Esophagus mucosa (tissue), 1 donor: ENCODE measurements at regions not wholly inside any gene's neighbourhood (a gene's known extent, or its start where the extent isn't known, plus 50 kb on each side); places are given as distances from the start of the nearest gene placed in this dataset.
"Not testable (repeated sequence)": the region's sequence is repeated elsewhere in the genome, so short reads cannot be mapped to it uniquely, and the experiment has no call there.

ENCODE experiments used
- ATAC-seq: fragments of 200-7000 bp; cut with Tn5 transposase; one replicate; pipeline ENCODE4 v1.9.1; 2020
- donor health status: DM: yes; HTN: yes; CAD: no.

- ATAC-seq, result no peak
Observed at GRCh38 chr3:137820366-137820765, 56.3 kb downstream of the SOX14 start.

GRCh38 chr3:137835096-137835495 lies 71.0 kb downstream of the SOX14 start:
- no peak for ATAC-seq

- no peak for ATAC-seq
Observed at GRCh38 chr3:137845194-137845593, 81.1 kb downstream of the SOX14 start.

- no peak for ATAC-seq
Observed at GRCh38 chr3:137845666-137846065, 81.6 kb downstream of the SOX14 start.

GRCh38 chr3:137852391-137852830 lies 88.3 kb downstream of the SOX14 start:
- no peak for ATAC-seq

- ATAC-seq, result no peak
Observed at GRCh38 chr3:137854533-137855261, 90.6 kb downstream of the SOX14 start.

- no peak for ATAC-seq
Observed at GRCh38 chr3:137866001-137866400, 101.9 kb downstream of the SOX14 start.

GRCh38 chr3:137866933-137867332 lies 102.8 kb downstream of the SOX14 start:
- peak; percentile 90 for ATAC-seq

GRCh38 chr3:137867611-137868010 lies 103.5 kb downstream of the SOX14 start:
- no peak for ATAC-seq

- ATAC-seq, result no peak
Observed at GRCh38 chr3:137869022-137869421, 104.9 kb downstream of the SOX14 start.

- not testable (repeated sequence) for ATAC-seq
Observed at GRCh38 chr3:137872589-137872988, 108.5 kb downstream of the SOX14 start.

GRCh38 chr3:137896842-137897241 lies 113.1 kb upstream of the CLDN18 start:
- not testable (repeated sequence) for ATAC-seq

GRCh38 chr3:137906985-137907649 lies 102.8 kb upstream of the CLDN18 start:
- ATAC-seq, result no peak

GRCh38 chr3:137924628-137925027 lies 85.3 kb upstream of the CLDN18 start:
- ATAC-seq, result no peak

- no peak for ATAC-seq
Observed at GRCh38 chr3:137925080-137925479, 84.9 kb upstream of the CLDN18 start.

GRCh38 chr3:137926991-137927390 lies 83.0 kb upstream of the CLDN18 start:
- ATAC-seq, result no peak

GRCh38 chr3:137930976-137931375 lies 79.0 kb upstream of the CLDN18 start:
- no peak for ATAC-seq

GRCh38 chr3:137938876-137939275 lies 71.1 kb upstream of the CLDN18 start:
- ATAC-seq, result no peak

- ATAC-seq, result no peak
Observed at GRCh38 chr3:137944593-137944992, 65.4 kb upstream of the CLDN18 start.

- ATAC-seq, result peak; percentile 38
Observed at GRCh38 chr3:137946356-137946973, 63.5 kb upstream of the CLDN18 start.

- ATAC-seq, result no peak
Observed at GRCh38 chr3:137947117-137947516, 62.8 kb upstream of the CLDN18 start.

GRCh38 chr3:137948400-137949072 lies 61.4 kb upstream of the CLDN18 start:
- no peak for ATAC-seq

- no peak for ATAC-seq
Observed at GRCh38 chr3:137958636-137959035, 51.3 kb upstream of the CLDN18 start.
